ENCODE measurements at regions not wholly inside any gene's neighbourhood (a gene's known extent, or its start where the extent isn't known, plus 50 kb on each side); places are given as distances from the start of the nearest gene placed in this dataset.

DNA sequence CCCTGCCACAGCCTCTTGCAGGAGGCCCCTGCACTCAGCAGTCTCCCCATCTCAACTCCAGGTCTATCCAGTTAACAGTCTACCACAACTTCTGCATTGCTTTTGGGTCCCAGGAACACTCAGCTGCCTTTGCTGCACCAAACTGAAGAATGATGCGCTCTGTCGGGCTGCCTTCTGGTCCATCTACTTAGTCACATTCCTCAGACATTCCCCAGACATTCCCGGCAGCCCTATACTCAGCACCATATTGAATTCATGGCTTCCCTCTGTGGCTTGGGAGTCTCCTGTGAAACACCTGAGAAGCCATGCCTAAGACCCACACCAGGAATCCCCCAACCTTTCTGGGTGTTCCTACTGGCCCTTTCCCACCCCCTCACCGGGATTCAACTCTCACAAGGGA is 99.6 kb upstream of the COL21A1 start:
- DNase-seq (ENCODE audit: low read depth in 2 of 2), result no peak

DNA sequence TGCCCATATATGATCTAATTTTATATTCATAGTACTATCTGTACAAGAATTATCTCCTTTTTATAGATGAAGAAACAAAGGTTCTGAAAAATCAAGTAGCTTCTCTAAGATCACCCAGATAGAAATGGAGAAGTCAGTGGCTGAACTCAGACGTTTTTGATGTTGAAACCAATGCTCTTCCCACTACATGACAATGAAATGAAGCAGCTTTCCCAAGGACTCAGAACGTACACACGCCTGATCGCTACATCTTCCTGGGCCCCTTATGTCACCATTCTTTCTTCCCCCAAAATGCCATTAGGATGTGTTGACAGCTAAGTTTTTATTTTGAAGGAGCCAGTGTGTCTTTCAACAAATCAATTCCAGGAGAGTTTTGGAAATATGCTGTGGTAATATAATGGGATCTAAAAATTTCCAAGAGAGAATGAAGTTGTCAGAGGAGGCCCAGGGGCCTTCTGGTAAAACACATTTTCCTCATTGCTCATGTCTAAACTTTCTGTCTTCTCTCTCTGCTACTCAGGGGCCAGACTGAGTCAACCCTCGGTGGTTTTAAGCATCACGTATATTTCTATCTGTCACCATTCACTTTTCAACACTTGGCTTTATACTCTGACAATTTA is 98.1 kb upstream of the COL21A1 start:
- DNase-seq (ENCODE audit: low read depth in 2 of 2), result no peak

DNA sequence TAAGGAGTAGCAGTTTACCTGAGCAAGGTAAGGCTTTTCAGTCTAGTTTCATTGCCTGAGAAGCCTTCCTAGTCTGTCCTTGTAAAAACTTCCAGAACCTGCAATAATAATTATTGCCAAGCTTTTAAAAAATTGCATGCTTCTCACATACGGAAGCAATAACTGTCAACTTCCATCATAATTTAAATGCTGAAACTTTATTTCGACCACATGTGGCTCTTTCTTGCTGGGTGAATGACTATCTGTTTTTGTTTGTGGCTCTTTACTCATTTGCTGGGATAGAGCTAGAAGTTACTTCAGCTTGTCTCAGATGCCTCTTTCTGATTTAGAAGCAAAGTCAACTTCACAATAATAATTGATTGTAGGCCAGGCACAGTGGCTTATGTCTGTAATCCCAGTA is 95.9 kb upstream of the COL21A1 start:
- no peak for DNase-seq (ENCODE audit: low read depth in 2 of 2)

DNA sequence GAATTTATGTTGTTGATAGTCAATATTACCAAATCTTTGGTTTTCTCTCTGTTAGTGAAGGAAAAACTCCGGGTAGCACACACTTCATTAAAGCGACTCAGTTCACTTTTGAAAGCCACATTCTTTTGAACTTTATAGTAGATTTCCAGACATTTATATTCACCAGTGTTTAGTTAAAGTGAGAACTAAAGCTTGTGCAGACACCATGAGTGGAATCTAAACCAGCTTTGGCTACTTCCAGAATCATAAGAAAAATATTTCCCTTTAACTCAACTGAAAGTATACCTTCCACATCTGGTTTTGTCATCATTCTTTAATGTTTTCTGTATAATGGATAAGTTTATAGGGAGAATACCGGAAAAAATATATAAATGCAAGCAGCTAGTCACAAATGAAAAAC is 92.1 kb upstream of the COL21A1 start:
- DNase-seq (ENCODE audit: low read depth in 2 of 2), result no peak

DNA sequence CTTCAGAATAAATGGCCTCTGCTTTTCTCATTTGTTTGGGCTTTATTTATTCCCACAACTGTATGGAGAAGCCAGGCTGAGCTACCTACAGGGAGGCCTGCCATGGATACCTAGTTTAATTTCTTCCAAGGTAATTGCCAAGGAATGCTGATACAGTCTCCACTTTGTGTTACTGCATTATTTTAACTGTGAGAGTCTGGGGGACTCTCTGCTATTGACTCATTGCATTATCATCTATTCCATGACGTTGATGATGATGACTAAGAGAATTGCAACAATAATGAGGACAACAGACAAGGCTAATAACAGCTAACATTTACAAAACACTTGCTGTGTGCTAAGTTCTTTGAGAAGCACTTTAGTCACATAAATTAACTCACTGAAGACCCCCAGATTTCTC is 88.3 kb upstream of the COL21A1 start:
- no peak for DNase-seq (ENCODE audit: low read depth in 2 of 2)

- DNase-seq (ENCODE audit: low read depth in 2 of 2), result no peak
These were observed 87.6 kb upstream of the COL21A1 start for GRCh38 chr6:56334937-56335336.

GRCh38 chr6:56329271-56330050 is 82.1 kb upstream of the COL21A1 start:
- DNase-seq (ENCODE audit: low read depth in 2 of 2), result no peak

DNA sequence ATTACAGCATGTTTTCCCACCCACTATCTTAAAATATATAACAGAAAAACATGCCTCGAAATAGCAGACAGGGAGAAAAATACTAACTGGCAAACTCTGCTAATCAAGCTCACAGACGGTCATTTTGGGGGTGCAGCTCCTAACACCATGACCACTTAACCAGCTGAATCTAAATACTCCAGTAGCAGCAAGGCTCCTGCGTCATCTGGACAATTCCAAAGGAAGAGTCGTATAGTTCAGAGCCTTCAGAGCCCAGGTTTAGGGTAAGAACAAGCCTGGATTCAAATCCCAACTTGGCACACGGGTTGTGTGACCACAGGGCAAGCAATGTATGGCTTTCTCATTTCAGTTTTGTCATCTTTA is 81.3 kb upstream of the COL21A1 start:
- DNase-seq (ENCODE audit: low read depth in 2 of 2), result no peak

- no peak for DNase-seq (ENCODE audit: low read depth in 2 of 2)
These were observed 80.8 kb upstream of the COL21A1 start for GRCh38 chr6:56327946-56328727.

- no peak for DNase-seq (ENCODE audit: low read depth in 2 of 2)
These were observed 77.0 kb upstream of the COL21A1 start for GRCh38 chr6:56324396-56324795.

DNA sequence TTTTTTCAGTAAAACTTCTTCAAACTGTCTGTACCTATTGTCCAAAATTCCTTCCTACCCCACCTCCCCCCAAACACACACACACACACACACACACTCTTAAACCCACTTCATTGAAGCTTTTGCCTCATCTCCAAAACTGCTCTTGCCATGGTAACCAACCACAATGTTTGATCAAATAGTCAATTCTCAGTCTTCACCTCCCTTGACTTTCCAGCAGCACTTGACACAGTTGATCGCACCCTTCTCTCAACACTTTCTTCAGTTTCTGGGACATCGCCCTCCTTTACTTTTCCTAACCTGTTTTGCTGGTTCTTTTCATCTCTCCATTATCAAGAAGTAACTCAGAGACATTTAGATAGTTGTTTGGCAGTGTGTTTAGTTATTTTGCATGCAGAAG is 71.5 kb upstream of the COL21A1 start:
- DNase-seq (ENCODE audit: low read depth in 2 of 2), result no peak

GRCh38 chr6:56314683-56315523 is 67.5 kb upstream of the COL21A1 start:
- no peak for DNase-seq (ENCODE audit: low read depth in 2 of 2)

GRCh38 chr6:56311533-56312448 is 64.4 kb upstream of the COL21A1 start:
- no peak for DNase-seq (ENCODE audit: low read depth in 2 of 2)

GRCh38 chr6:56311061-56311460 is 63.7 kb upstream of the COL21A1 start:
- no peak for DNase-seq (ENCODE audit: low read depth in 2 of 2)

- no peak for DNase-seq (ENCODE audit: low read depth in 2 of 2)
These were observed 62.9 kb upstream of the COL21A1 start for GRCh38 chr6:56310241-56310640.

DNA sequence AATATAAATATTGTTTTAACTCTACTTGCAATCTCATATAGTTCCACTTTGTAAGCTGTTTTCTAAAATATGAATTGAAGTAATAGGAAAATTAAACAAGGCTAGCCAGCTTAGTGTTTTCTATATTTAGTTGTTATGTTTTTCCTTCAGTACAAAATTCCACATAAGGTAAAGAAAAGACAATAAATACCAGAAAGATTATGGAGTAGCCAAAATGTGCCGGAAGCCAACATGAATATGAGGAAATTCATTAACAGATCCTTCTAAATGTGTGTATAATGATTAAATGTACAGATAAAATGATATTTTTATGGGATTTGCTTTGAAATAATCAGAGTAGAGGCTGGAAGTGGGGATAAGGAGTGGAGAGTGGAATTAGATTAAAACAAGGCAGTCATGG is 52.5 kb upstream of the COL21A1 start:
- DNase-seq (ENCODE audit: low read depth in 2 of 2), result no peak

DNA sequence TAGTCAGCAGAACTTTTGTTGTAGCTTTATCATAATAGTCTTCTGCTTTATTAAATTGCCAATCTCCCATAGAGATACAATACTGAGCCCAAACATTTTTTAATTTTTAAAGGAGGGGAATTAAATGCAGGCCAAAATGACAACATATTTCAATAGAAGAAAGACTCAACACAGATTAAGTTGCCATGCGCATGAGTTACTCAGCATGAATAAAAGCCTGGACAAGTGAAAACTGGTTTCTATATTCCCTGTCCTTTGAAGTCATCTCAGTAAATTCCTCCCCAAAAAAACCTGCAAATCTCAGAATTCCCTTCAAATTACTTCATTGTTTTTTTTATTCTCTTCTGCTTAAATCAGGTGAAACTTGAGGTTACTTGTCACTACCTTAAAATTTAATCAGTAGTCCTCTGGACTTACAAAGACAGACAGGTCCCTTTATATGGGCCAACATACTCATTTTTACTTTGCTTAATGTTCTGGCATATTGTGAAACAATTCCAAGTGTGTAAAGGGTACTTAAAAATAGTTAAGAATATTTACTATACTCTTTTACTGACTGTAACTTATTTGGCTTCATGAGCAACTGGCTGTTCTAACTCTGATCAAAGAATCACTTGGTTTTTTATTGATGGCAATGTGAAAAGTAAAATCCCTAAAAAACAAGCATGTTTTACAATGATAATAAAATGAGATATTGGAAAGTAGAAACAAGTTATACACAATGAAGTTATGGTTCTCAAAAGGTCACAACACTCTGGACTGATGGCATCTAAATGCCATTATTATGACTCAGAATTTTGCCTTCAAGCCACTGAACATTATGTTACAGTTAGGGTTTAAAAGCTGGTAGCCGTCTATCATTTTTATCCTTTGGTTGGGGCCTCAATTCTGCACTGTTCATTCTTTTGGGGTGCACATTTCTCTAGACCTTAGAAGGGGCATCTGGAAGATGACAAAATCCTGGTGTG is 49.9 kb upstream of the COL21A1 start:
- DNase-seq (ENCODE audit: low read depth in 2 of 2), result no peak
